ENCODE measurements at regions not wholly inside any gene's neighbourhood (a gene's known extent, or its start where the extent isn't known, plus 50 kb on each side); places are given as distances from the start of the nearest gene placed in this dataset.

GRCh38 chr2:120902592-120902991 lies 166.9 kb downstream of the GLI2 start:
- no peak for DNase-seq

GRCh38 chr2:120904379-120904778 lies 168.7 kb downstream of the GLI2 start:
- DNase-seq = no peak

GRCh38 chr2:120904830-120905234 lies 169.2 kb downstream of the GLI2 start:
- DNase-seq = no peak

GRCh38 chr2:120905298-120905697 lies 169.6 kb downstream of the GLI2 start:
- no peak for DNase-seq

- no peak for DNase-seq
Observed at GRCh38 chr2:120905824-120906571, 170.3 kb downstream of the GLI2 start.

- no peak for DNase-seq
Observed at GRCh38 chr2:120906914-120907313, 171.2 kb downstream of the GLI2 start.

GRCh38 chr2:120907822-120908221 lies 172.2 kb downstream of the GLI2 start:
- DNase-seq = no peak

GRCh38 chr2:120908314-120908975 lies 172.8 kb downstream of the GLI2 start:
- DNase-seq = no peak

- no peak for DNase-seq
Observed at GRCh38 chr2:120909102-120909501, 173.4 kb downstream of the GLI2 start.

- no peak for DNase-seq
Observed at GRCh38 chr2:120910164-120910563, 174.5 kb downstream of the GLI2 start.

- DNase-seq = no peak
Observed at GRCh38 chr2:120910956-120911951, 175.6 kb downstream of the GLI2 start.

GRCh38 chr2:120912101-120912985 lies 176.7 kb downstream of the GLI2 start:
- no peak for DNase-seq

GRCh38 chr2:120913972-120914838 lies 178.5 kb downstream of the GLI2 start:
- DNase-seq = no peak

- DNase-seq = no peak
Observed at GRCh38 chr2:120914839-120915521, 179.3 kb downstream of the GLI2 start.

- no peak for DNase-seq
Observed at GRCh38 chr2:120915670-120916069, 180.0 kb downstream of the GLI2 start.

- DNase-seq = no peak
Observed at GRCh38 chr2:120916446-120916845, 180.8 kb downstream of the GLI2 start.

- no peak for DNase-seq
Observed at GRCh38 chr2:120917886-120918285, 182.2 kb downstream of the GLI2 start.

- no peak for DNase-seq
Observed at GRCh38 chr2:120919216-120919615, 183.5 kb downstream of the GLI2 start.

- DNase-seq = no peak
Observed at GRCh38 chr2:120919771-120920453, 184.2 kb downstream of the GLI2 start.
